GM18511 (cell line): ENCODE measurements at regions not wholly inside any gene's neighbourhood (a gene's known extent, or its start where the extent isn't known, plus 50 kb on each side); places are given as distances from the start of the nearest gene placed in this dataset.

Experiments
- ATAC-seq: cut with Tn5 transposase; IDR thresholded peaks from one replicate; pipeline ENCODE4 v1.9.1; 2021; ENCODE audit warnings: mild to moderate bottlenecking, moderate library complexity; ENCODE audit not compliant: unreplicated experiment

DNA sequence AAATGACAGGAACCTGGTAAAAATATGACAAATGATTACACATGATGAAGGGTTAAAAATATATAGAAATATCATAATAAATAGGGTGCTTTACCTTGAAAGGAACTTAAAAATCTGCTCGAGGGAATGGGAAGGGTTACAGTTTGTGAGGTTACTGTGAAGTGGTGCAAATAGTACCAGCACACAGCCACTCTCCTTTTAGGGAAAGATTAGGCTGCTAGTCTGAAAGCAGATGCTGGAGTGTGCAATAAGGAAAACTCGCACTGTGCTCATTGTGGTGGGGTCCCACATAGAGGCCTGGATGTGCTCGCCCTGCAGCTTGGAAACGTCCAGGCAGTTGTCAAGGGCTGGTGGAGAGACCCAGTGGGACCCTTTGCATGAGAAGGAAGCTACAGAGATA is 145.9 kb upstream of the TBX20 start:
- no peak for ATAC-seq

DNA sequence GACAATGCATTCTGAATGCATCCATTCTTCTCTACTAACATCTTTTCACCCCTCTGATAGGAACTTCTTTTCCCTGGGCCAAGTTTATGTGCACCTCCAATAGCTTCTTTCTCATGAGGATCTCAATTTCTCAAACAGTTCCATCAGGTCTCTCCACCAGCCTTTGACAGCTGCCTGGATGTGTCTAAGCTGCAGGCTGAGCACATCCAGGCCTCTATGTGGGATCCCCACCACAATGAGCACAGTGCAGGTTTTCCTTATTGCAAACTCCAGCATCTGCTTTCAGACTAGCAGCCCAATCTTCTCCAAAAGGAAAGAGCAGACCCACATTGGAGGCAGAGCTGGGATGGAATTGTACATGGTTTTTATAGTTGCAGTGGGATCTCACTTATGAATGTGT is 145.3 kb upstream of the TBX20 start:
- ATAC-seq: no peak

DNA sequence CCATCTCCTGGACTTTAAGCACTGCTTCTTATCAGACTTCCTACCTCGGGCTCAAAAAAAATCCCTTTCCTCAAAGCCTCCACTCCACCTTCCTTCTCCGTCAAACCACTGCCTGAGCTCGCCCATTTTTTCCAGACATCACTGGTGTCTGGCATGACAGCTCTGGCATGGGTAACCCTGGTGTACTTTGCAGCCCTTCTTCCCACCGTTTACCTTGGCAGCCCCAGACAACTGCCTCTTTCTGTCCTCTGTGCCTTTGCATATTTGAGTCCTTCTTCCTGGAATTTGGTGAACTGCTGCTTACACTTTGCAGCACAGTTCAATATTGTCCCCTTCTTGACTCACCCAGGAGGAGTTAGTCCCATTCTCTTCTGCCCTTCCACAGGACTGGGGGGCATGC is 144.6 kb upstream of the TBX20 start:
- ATAC-seq: no peak

DNA sequence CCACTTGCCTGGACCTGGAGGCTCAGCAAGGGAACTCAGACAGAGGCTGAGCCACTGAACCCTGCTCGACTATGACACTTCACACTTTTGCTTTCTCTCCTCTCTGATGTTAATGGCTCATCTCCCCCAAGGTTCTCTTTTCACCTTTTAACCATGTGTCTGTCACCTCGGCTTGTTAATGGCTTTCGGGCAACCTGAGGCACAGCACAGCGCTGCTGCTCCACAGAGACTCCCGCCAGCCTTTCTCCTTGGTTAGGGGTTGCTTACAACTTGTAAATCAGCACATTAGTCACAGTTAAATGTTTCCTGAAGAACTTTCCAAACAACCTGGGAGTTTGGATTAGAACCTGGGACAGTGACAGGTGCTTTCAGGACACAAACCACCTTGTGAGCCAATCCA is 136.2 kb upstream of the TBX20 start:
- ATAC-seq: no peak

DNA sequence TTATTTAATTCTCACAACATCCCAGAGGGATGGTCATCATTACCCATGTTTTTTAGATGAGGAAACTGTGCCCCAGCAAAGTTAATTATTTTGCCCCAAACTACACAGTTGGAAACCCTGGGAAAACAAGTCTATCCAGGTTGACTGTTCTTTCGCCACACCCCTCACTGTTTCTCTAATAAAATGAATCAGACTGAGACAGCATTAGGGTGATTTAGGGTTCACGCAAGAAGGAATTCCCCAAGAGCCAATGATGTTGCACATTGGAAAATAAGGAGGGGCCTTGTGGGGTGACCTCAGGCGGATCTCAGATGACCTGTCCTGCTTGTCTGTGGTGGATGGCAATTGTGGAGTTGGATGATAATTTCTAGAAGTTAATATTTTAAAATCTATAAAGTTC is 135.7 kb upstream of the TBX20 start:
- no peak for ATAC-seq

DNA sequence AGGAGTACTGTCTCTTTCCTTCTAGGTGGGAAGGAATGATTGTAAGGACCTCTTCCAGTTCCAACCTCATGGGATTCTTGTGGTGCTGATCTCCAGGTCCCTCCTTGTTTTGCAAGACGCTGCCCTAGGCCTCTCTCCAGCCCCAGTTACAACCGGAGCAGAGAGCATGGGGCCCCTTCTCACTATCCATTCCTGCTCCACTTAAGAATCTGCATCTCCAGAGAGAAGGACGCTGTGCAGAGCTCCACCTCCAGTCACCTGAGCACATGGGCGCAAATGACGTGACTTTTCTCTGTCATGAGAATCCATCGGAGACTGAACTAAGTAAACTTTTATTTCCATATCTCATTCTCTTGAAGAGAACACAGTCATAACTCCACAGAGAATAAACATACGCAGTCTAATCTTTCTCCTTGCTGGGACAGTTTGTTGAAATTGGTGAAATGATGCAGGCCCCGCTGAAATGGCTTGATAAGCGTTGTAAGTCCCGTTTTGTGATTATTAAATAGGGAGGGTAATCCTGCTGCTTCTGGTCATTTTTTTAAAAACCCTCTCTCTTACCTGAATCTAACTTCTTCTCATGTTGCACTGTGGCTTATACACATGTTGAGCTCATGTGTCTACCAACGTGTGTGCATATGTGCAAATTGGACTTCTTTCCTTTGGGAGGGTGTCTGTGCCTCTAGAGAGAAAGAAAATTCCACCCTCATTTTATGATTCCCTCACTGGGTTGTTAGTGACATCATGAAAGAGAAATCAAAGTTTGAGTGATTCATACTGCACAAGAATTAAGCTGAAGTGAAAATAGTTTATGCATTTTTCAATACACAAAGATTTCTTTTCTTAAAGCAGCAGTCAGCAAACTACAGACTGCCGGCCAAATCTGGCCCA is 133.2 kb upstream of the TBX20 start:
- no peak for ATAC-seq

DNA sequence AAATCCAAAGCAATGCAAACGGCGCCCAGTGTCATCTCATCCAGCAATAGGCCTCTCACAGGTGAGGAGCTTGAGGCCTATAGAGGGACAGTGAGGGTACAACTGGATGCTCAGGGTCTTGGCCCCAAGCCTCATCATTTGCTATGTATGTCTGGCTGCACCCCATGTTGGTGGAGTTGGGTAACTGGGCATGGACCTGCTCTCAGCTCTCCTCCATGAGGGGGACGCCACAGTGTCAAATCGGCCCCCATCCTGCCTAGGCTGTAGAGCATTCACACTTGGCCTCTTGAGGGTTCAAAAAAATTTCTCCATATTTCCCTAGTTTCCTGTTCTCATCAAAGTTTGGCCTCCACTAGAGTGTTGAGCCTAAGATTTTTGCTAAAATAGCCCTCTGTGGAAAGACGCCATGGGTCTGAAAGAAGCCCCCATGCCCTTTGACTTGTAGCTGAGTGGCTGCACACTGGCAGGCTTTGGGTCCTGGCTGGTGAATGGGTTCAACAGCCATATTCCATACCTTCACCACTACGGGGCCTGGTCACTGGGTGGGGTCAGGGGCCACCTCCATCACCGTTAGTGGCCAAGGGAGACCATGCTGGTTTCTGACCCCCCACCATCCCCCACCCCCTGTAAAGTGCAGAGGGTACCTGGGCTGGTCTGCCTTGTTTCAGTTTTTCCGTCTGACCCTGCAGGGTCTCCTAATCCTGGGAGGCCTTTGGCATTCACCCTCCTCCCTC is 132.3 kb upstream of the TBX20 start:
- ATAC-seq: no peak

DNA sequence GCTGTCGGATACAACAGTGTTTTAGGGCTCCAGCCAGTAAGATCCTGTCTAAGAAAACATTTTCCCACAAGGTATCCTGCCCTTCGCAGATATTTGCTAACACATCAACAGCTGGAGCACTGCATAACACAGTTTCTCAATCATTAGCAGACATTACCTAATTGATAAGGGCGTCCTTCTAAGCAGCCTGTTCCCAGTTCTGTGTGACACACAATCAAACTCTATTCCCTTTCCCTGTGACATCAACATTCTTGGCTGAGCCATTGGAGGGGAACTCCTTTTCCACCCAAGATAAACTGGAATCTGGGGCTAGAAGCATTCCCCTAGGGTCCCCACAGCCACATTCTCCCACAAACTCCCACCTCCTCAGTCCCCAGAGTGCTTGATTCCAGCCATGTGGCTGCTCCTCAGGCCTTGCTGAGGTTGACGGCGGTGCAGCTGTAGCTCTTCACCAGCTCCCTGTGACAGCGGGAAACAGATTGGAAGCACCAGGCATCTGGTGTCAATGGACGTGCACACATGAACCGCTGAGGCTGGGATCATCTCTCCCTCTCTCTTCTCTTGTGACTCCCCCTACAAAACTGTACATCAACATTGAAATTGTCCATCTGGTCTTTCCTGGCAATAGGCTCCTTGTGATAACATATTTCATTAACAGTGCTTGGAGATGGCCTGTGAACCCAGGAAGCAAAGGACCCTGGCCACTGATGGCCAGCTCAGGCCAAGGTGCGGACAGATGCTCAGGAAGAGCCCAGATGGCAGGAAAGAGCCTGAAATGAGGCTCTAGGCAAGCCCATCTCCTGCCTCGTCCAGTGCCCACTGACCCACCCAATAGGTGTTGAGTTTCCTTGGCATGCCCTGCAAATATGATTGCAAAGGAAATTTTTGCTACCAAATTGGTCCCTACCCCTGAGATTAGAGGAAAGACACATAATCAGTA is 131.1 kb upstream of the TBX20 start:
- no peak for ATAC-seq

DNA sequence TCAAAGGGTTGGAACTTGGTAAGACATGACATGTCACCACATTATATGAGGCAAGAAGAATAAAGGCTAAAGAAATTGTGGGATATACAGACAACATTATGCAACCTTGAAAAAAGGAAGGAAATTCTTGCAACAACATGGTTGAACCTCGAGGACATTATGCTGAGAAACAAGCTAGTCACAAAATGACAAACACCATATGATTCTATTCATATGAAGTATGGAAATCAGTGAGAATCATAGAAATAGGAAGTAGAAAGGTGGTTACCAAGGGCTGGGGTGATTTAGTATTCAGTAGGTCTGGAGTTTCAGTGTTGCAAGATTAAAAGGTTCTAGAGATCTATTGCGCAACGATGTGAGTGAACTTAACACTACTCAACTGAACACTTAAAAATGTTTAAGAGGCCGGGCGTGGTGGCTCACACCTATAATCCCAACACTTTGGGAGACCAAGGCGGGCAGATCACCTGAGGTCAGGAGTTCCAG is 126.9 kb upstream of the TBX20 start:
- no peak for ATAC-seq

DNA sequence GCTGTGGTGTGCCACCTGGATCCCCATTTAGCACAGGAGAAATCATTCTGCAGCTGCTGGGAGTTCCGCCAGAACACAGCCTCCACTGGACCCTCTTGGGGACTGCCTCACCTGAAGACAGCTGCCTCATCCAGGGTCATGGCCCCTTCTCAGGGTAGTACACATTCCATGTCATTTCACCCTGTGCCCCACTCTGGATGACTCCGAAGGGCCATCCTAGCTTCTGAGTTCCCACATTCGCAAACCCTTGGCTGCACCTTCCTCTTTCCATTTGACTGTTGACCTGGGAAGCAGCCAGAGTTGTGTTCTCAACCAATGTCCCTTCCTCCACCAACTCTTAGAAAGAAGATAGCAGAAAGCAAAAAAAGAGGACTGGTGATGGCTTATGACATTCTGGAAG is 125.6 kb upstream of the TBX20 start:
- no peak for ATAC-seq

DNA sequence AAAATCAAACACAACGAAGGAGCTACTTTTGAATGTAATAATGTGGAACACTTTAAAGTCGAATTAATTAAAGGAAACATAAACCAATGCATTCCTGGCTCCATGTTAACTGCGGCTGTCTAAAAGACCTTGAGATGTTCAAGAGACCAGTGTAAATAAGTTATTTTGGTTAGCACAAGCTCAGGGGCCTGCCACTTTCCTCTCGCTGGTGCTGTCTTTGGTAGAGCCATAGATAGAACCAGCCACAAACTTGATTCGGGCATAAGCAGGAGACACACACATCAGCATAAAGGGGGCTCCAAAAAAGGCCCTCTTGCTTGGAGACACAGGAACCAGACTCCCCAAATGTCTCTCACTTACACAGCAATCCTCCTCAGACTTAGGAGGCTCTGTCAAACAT is 121.6 kb upstream of the TBX20 start:
- no peak for ATAC-seq

DNA sequence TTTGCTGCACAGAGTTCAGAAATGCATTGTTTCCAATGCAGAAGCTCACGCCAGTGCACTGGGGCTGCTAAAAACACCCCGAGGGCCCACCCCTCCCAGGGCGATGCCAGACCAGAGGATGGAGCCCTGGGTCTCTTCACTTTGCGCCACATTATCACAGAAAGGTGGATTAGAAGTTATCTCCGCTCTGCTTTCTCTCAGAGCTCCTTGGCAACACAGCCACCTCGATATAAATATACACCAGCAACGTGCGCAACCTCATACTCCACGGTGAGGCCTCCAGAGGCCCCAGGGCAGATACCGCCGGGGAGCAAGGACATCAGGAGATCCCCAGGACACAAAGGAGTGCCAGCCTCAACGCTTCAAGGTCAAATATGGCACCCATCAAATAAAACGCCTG is 121.0 kb upstream of the TBX20 start:
- ATAC-seq: no peak

DNA sequence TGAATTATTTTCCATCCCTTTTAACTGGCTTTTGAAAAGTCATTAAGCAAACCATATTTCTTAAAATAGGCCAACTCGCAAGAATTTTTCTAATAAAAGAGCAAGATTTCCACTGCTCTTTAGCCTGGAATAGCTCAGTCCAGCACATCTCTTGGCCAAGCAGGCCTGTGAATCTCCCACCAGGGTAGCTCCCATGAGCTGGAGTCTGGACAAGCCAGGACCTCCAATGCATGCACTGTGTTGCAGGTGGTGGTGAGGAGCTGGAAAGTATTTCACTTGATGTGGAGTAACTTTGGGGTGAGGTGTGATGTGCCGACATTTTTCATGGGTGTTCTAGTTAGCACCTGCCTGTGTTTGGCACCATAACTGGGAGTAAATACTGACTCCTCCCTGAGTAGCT is 117.3 kb upstream of the TBX20 start:
- no peak for ATAC-seq

DNA sequence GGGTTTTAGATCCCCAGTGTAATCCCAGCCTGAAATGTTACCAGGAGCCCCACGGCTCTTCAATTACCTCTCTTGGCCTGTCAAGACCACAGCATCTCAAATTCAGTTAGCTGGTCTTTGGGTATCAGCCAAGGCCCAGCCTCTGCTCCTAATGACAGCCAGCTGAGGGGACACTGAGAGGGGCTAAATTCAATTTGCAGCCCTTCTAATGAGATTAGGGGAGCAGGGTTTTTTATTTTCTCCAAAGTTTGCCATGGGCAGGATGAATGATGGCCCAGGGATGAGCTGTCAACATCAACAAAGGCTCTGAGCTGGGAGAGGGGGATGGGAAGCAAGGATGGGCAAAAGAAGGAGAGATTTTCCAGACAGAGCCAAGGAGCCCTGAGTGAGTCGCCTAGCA is 116.8 kb upstream of the TBX20 start:
- no peak for ATAC-seq

DNA sequence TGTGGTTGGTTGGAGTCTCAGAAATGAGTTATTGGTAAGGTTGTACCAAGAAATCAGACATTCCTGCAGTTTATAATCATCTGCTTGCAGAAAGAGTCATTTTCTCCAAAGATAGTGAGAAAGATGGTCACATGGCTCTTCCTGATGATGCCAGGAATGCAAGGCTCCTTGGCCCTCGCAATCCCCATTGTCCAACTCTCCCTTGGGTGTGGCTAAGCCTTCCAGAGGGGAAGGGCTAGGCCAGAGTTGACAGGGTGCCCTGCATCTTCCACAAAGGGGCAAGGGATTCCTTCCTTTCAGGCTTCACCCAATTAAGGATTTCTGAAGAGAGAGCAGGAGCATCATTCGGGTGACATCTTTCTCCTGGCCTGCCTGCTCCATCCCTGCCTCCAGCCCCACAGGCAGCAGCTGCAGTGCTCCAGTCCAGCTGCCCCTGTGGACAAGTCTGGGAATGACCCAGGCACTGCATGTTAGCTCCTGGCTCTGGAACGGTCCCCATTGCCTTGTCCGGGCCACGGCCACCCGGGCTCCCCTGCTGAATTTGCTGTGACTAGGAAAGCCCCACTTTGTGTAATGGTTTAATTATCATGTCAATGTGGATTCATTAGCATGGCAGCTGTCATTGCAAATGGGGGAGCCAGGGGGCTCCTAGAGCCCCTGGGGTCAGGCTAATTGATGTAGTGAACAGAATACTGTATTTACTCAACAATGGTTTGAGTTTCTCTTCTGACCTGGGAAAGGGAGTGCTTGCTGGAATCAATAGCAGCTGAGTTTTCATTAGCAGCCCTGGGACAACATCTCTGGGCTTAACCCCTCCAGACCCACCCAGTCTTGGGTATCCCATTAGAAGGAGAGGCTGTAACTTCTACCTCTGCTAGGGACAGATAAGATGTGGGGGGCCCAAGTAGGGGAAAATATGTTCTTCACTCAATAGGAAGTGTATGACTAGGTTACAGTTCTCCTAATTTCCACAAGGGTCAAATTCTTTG is 112.6 kb upstream of the TBX20 start:
- ATAC-seq: no peak

DNA sequence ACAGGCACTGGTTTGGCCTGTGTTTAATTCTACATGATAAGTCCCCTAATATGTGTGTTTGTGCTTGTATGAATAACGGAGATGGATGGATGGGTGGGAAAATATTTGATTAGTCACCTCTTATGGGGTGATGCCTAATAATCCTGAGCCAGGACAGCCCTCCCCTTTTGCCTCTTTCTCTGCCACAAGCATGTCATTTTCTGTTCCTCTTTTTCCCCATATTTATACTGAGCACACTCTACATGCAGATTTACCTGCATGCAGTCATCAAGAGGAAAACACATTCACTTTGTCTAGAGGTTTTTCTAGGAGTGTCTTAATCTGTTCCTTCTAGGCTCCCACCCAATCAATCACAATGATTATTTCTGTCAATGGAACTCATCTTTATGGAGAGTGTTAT is 111.6 kb upstream of the TBX20 start:
- no peak for ATAC-seq

DNA sequence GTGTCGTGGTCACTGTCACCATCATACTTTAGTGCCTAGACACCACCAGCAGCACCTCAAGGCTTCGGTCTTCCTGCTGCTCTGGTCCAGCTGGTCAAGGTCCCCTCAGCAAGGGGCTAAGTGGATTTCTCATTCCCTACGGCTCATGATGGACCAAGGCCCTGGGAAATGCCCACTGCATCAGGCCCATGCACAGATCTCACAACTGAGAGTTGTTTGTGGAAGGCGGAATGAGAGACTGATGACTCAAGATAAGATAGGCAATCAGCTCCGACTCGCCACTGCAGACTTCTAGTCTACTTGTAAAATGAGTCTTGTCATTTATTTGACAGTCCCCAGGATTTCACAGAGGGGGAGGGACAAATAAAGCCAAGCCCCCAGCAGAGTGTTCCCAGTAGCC is 108.4 kb upstream of the TBX20 start:
- no peak for ATAC-seq

DNA sequence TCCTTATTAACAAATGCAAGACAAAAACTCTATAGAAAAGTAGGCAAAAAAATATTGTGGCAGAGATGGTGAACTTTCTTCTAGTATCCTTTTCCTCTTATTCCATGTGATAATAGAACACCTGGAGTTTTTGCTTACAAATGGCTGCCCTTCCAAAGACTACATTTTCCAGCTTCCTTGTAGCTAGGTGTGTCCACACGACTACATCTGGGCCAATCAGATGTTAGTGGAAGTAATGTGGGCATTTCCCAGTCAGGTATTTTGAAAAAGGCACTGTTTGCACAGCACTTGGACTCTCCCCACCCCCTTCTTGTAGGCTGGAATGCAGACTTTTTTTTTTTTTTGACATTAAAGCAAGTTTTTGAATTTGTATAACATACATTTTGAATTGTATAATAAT is 105.5 kb upstream of the TBX20 start:
- ATAC-seq: no peak

DNA sequence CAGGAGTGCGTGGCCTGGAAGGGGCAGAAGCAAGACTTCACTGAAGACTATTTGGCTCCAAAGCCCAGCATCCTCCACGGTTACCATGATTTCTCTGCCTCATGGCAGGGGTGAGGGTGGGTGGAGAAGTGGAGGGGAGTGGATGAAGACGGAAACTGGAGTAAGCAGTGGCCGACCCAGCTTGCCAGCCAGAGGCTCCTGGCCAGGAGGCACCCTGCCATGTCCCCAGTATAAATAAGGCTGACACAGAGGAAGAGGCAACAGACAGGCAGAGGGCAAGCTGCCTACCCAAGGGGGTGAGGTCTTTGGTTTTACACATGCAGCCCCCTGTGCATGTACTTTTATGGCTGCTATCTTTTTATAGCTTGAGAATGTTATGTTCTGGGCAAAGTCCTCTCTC is 102.6 kb upstream of the TBX20 start:
- ATAC-seq: no peak

DNA sequence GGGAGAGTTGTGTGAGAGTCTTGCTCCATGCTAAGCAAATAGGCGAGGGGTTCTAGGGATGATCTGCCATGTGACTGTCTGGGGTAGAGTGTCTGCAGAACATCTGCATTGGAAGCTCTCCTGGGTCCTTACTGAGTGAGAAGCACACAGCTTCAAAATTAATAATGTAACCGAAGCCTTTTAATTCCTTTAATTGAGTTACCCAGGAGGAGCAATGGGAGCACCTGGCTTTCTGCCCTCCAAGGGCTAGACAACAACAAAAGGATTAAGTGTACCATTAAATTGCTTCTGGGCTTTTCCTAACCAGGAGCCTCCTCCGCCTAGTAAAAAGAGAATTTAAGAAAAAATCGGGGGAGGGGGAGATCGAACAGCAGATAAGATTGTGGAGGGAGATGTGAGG is 102.0 kb upstream of the TBX20 start:
- no peak for ATAC-seq
